A549 (cell line): ENCODE measurements at regions not wholly inside any gene's neighbourhood (a gene's known extent, or its start where the extent isn't known, plus 50 kb on each side); places are given as distances from the start of the nearest gene placed in this dataset.

Experiments used
- ATAC-seq, 2 experiments: fragments of 200-7000 bp in 1 of 2; fragments of >200 bp in 1 of 2; cut with Nextera tagmentation in 1 of 2; cut with Tn5 transposase in 1 of 2; 3 replicates each; pipeline versions ENCODE4 v1.8.0 to v1.9.1; 2018 to 2020; ENCODE audit warnings: mild to moderate bottlenecking in 1 of 2, moderate library complexity in 1 of 2
- CTCF ChIA-PET: fragments of 300-600 bp; sonication (Branson Sonifier 250); formaldehyde crosslinking; extraction: SDS; loops from one replicate; lab custom pipeline; 2021; ENCODE audit warnings: antibody characterized with exemption, inconsistent platforms; lab: Yijun Ruan, JAX
- POLR2A ChIA-PET: fragments of 350-600 bp; formaldehyde crosslinking; extraction: SDS; loops from one replicate; lab custom pipeline; 2021; ENCODE audit warnings: antibody characterized with exemption, inconsistent platforms; lab: Yijun Ruan, JAX
- DNase-seq, 2 experiments: peaks; one replicate each; pipeline versions ENCODE4 v3.0.0 to v3.0.0-alpha.2; 2011 to 2016; ENCODE audit warnings: low read depth in 1 of 2, low spot score in 1 of 2
- FAIRE-seq: peaks from 2 replicates; lab custom pipeline; 2011; peaks lifted over from hg19 to GRCh38; lab: Jason Lieb, UNC
- H3K27ac ChIP-seq, 2 experiments: fragments of >200 bp; sonication (Bioruptor Twin); formaldehyde crosslinking; 3 replicates each; pipeline ENCODE4 v1.5.1; 2016 to 2017
- H3K4me1 ChIP-seq: fragments of >200 bp; sonication (Bioruptor Twin); formaldehyde crosslinking; 3 replicates; pipeline ENCODE4 v1.6.1; 2016
- H3K4me2 ChIP-seq: fragments of >200 bp; sonication (Bioruptor Twin); formaldehyde crosslinking; 3 replicates; pipeline ENCODE4 v1.6.1; 2016
- H3K4me3 ChIP-seq: fragments of >200 bp; sonication (Bioruptor Twin); formaldehyde crosslinking; 3 replicates; pipeline ENCODE4 v1.5.1; 2016
- H3K9me3 ChIP-seq: fragments of >200 bp; sonication (Bioruptor Twin); formaldehyde crosslinking; 3 replicates; pipeline ENCODE4 v1.6.1; 2016
- BCL3 ChIP-seq: fragments of >200 bp; sonication (Bioruptor Twin); formaldehyde crosslinking; IDR thresholded peaks from 3 replicates; pipeline ENCODE4 v1.6.1; 2016
- CBX8 ChIP-seq: fragments of 200-600 bp; sonication (generic); IDR thresholded peaks from 2 replicates; pipeline ENCODE4 v1.6.1; 2016
- CHD2 ChIP-seq: fragments of 150-350 bp; IDR thresholded peaks from 2 replicates; pipeline ENCODE4 v1.6.1; 2014; ENCODE audit warnings: low read length; ENCODE audit not compliant: partially characterized antibody
- CTCF ChIP-seq: fragments of >200 bp; sonication (Bioruptor Twin); formaldehyde crosslinking; IDR thresholded peaks from 3 replicates; pipeline ENCODE4 v1.5.1; 2016
- EHMT2 ChIP-seq: fragments of 200-600 bp; sonication (generic); IDR thresholded peaks from 2 replicates; pipeline ENCODE4 v1.6.1; 2016; ENCODE audit warnings: antibody characterized with exemption, low read depth, mild to moderate bottlenecking, moderate library complexity
- ESRRA ChIP-seq: fragments of 150-350 bp; IDR thresholded peaks from 2 replicates; pipeline ENCODE4 v1.6.1; 2014; ENCODE audit warnings: mild to moderate bottlenecking, low read length, borderline replicate concordance
- HMGXB4 ChIP-seq: fragments of 250-450 bp; sonication (Bioruptor Pico); IDR thresholded peaks from 2 replicates; pipeline ENCODE4 v1.5.0; 2021; ENCODE audit warnings: mild to moderate bottlenecking, moderate library complexity, borderline replicate concordance
- KDM1A ChIP-seq: fragments of 200-600 bp; sonication (generic); IDR thresholded peaks from 2 replicates; pipeline ENCODE4 v1.6.1; 2016; ENCODE audit warnings: low read depth, mild to moderate bottlenecking
- MAX ChIP-seq: IDR thresholded peaks from 2 replicates; pipeline ENCODE4 v1.6.1; 2012
- PBX3 ChIP-seq: IDR thresholded peaks from 2 replicates; pipeline ENCODE4 v1.6.1; 2012
- PHF8 ChIP-seq: fragments of 200-600 bp; sonication (generic); IDR thresholded peaks from 2 replicates; pipeline ENCODE4 v1.6.1; 2016; ENCODE audit warnings: low read depth, mild to moderate bottlenecking, antibody characterized with exemption, moderate library complexity, borderline replicate concordance
- RAD21 ChIP-seq, 2 experiments: fragments of >200 bp in 1 of 2; sonication (Bioruptor Twin) in 1 of 2; formaldehyde crosslinking in 1 of 2; IDR thresholded peaks in 1 of 2; conservative IDR thresholded peaks in 1 of 2; 2 replicates in 1 of 2; 3 replicates in 1 of 2; pipeline ENCODE4 v1.6.1; 2012 to 2018; ENCODE audit warnings: inconsistent platforms in 1 of 2
- RCOR1 ChIP-seq: fragments of 150-350 bp; IDR thresholded peaks from 2 replicates; pipeline ENCODE4 v1.6.1; 2014; ENCODE audit warnings: antibody characterized with exemption, low read length, low read depth
- REST ChIP-seq: fragments of 200-600 bp; sonication (generic); IDR thresholded peaks from 2 replicates; pipeline ENCODE4 v1.6.1; 2016; ENCODE audit warnings: antibody characterized with exemption, mild to moderate bottlenecking, moderate library complexity
- RNF2 ChIP-seq: fragments of 200-600 bp; sonication (generic); IDR thresholded peaks from 2 replicates; pipeline ENCODE4 v1.6.1; 2016; ENCODE audit warnings: low read depth, mild to moderate bottlenecking, antibody characterized with exemption, moderate library complexity, borderline replicate concordance
- SREBF2 ChIP-seq: fragments of 450-650 bp; IDR thresholded peaks from 2 replicates; pipeline ENCODE4 v1.6.1; 2014; ENCODE audit warnings: mild to moderate bottlenecking, moderate library complexity
- TP53 ChIP-seq: fragments of 250-450 bp; sonication (Bioruptor Pico); IDR thresholded peaks from 2 replicates; pipeline ENCODE4 v1.5.0; 2021; ENCODE audit warnings: mild to moderate bottlenecking, moderate library complexity
- USF2 ChIP-seq: fragments of 450-650 bp; IDR thresholded peaks from 2 replicates; pipeline ENCODE4 v1.6.1; 2014; ENCODE audit warnings: antibody characterized with exemption
- ZC3H11A ChIP-seq: fragments of 450-650 bp; IDR thresholded peaks from 2 replicates; pipeline ENCODE4 v1.6.1; 2014; ENCODE audit warnings: antibody characterized with exemption, mild to moderate bottlenecking
- ZSCAN20 ChIP-seq: fragments of 250-450 bp; sonication (Bioruptor Pico); IDR thresholded peaks from 2 replicates; pipeline ENCODE4 v1.8.0; 2022; ENCODE audit warnings: mild to moderate bottlenecking, moderate library complexity
- WGBS: methylation state at CpG from one replicate; pipeline ENCODE4 v1.1.6; 2017; ENCODE audit errors: missing lambda C conversion rate; 5-methylcytosine and 5-hydroxymethylcytosine counted together

GRCh38 chr6:4187480-4187879, 52.1 kb upstream of the ECI2 start:
- DNase-seq (no peak), ATAC-seq (no peak), FAIRE-seq (no peak)
- Histone ChIP-seq H3K4me2 (no peak overlapping the region), H3K27ac (no peak overlapping the region), H3K4me3 (no peak overlapping the region), H3K9me3 (no peaks in the 10 kb centered on the region), H3K4me1 (no peaks in the 10 kb centered on the region)
- ChIA-PET POLR2A (no interaction called here), CTCF (interaction anchor here (2.7 kb wide), 1 partner anchor 23 kb away, joined by 8 read pairs; no protein-coding TSS in a partner anchor)
- 53% methylated on average over 2 of the region's 2 CpGs for WGBS
- TF ChIP-seq USF2, result no peak
- no peak for TF ChIP-seq HMGXB4 (CRISPR knock-in tag)
- no peak for TF ChIP-seq TP53
- TF ChIP-seq MAX, result no peak
- TF ChIP-seq ZC3H11A, result no peak
- TF ChIP-seq EHMT2, result no peak
- no peak for TF ChIP-seq PHF8
- no peak for TF ChIP-seq PBX3
- TF ChIP-seq CTCF, result no peak

GRCh38 chr6:4186385-4186784, 51.0 kb upstream of the ECI2 start:
- FAIRE-seq (no peak), ATAC-seq (no peak), DNase-seq (no peak)
- no peaks in the 10 kb centered on the region for H3K9me3 ChIP-seq
- peaks cover 5% of the 10 kb centered on the region; the same call in 1 of the 3 replicates for H3K4me1 ChIP-seq
- ChIA-PET POLR2A (no interaction called here), CTCF (interaction anchor here (2.7 kb wide), 1 partner anchor 24 kb away, joined by 8 read pairs; no protein-coding TSS in a partner anchor)
- H3K27ac ChIP-seq, result no peak overlapping the region
- no peak overlapping the region for H3K4me2 ChIP-seq
- H3K4me3 ChIP-seq, result no peak overlapping the region
- WGBS, result 83% methylated on average over 4 of the region's 4 CpGs
- TF ChIP-seq ZSCAN20 (CRISPR knock-in tag) (no peak), KDM1A (no peak)

GRCh38 chr6:4185846-4186245, 50.5 kb upstream of the ECI2 start:
- ChIA-PET POLR2A (no interaction called here), CTCF (interaction anchor here (2.7 kb wide), 1 partner anchor 25 kb away, joined by 8 read pairs; no protein-coding TSS in a partner anchor)
- no peak for ATAC-seq
- H3K27ac ChIP-seq, result no peak overlapping the region
- FAIRE-seq, result no peak
- H3K9me3 ChIP-seq, result no peaks in the 10 kb centered on the region
- no peak overlapping the region for H3K4me2 ChIP-seq
- WGBS, result 82% methylated on average over 2 of the region's 2 CpGs
- no peak for DNase-seq
- peaks cover 5% of the 10 kb centered on the region; the same call in 1 of the 3 replicates for H3K4me1 ChIP-seq
- H3K4me3 ChIP-seq, result no peak overlapping the region
- TF ChIP-seq CBX8 (no peak), RCOR1 (no peak), BCL3 (no peak), REST (no peak), CHD2 (no peak), RAD21 (conservative IDR thresholded peaks at IDR 0.05 in 1 of 2, IDR thresholded peaks at IDR 0.05 in 1 of 2) (no peak), HMGXB4 (CRISPR knock-in tag) (no peak), ESRRA (no peak), KDM1A (no peak), RNF2 (no peak), SREBF2 (no peak)
